Heart right ventricle (tissue), 16 donors: ENCODE measurements at regions not wholly inside any gene's neighbourhood (a gene's known extent, or its start where the extent isn't known, plus 50 kb on each side); places are given as distances from the start of the nearest gene placed in this dataset.
"Not testable (repeated sequence)": the region's sequence is repeated elsewhere in the genome, so short reads cannot be mapped to it uniquely, and the experiment has no call there.

Experiments
- ATAC-seq, 8 donors: fragments of 200-7000 bp; cut with Tn5 transposase; one replicate each; pipeline ENCODE4 v1.9.1; 2020; ENCODE audit warnings: mild to moderate bottlenecking in 8 of 8, moderate library complexity in 8 of 8, moderate number of reproducible peaks in 1 of 8
- DNase-seq, 2 donors: peaks; one replicate each; pipeline ENCODE4 v3.0.0-alpha.2; 2020
- H3K27ac ChIP-seq, 10 donors: fragments of 200-600 bp; sonication (generic) in 2 of 10; one replicate each; pipeline versions ENCODE4 v1.5.0 to v1.8.0; 2020 to 2022; ENCODE audit warnings: mild to moderate bottlenecking in 3 of 10
- H3K27me3 ChIP-seq, 7 donors: fragments of 200-600 bp; one replicate each; pipeline ENCODE4 v1.8.0; 2021 to 2022; ENCODE audit warnings: mild to moderate bottlenecking in 2 of 7
- H3K36me3 ChIP-seq, 9 donors: fragments of 200-600 bp; sonication (generic) in 1 of 9; one replicate each; pipeline versions ENCODE4 v1.5.0 to v1.8.0; 2020 to 2022; ENCODE audit warnings: mild to moderate bottlenecking in 2 of 9
- H3K4me1 ChIP-seq, 9 donors: fragments of 200-600 bp; sonication (generic) in 1 of 9; one replicate each; pipeline versions ENCODE4 v1.5.0 to v1.8.0; 2020 to 2022; ENCODE audit warnings: mild to moderate bottlenecking in 4 of 9
- H3K4me3 ChIP-seq, 10 donors: fragments of 200-600 bp; sonication (generic) in 2 of 10; one replicate each; pipeline versions ENCODE4 v1.5.0 to v1.8.0; 2020 to 2022; ENCODE audit warnings: mild to moderate bottlenecking in 7 of 10, moderate library complexity in 2 of 10
- H3K9me3 ChIP-seq, 11 donors: fragments of 200-600 bp in 10 of 11; sonication (generic) in 2 of 11; one replicate each; pipeline versions ENCODE4 v1.5.0 to v1.8.0; 2013 to 2022; ENCODE audit warnings: mild to moderate bottlenecking in 2 of 11, control low read depth in 1 of 11, moderate library complexity in 1 of 11
- CTCF ChIP-seq, 9 donors: fragments of 200-600 bp; sonication (generic) in 2 of 9; IDR thresholded peaks; one replicate each; pipeline versions ENCODE4 v1.5.0 to v1.8.0; 2021 to 2022; ENCODE audit warnings: antibody characterized with exemption in 9 of 9, mild to moderate bottlenecking in 5 of 9, moderate library complexity in 1 of 9
- WGBS, 2 donors: extraction: QIAGEN DNeasy Blood & Tissue Kit; methylation state at CpG; one replicate each; pipeline ENCODE4 v1.1.7; 2013; ENCODE audit warnings: inconsistent platforms in 1 of 2; 5-methylcytosine and 5-hydroxymethylcytosine counted together
- intact Hi-C, 10 donors: fragments of 100-400 bp; cut with DNase I; formaldehyde crosslinking; loops; one replicate each; pipeline versions ENCODE4 v1.11.1 to v1.14.2; 2022
- donor health status: Arrhythmogenic right ventricular cardiomyopathy.
- donor health status: ischemic (EF 13 %, LVEDD 7.1; RV severe dilation, severe dysfunction).
- donor health status: healthy with polysubstance abuse.
- donor health status: DM: no; HTN: yes; CAD: no.
- donor health status: DM: no; HTN: no; CAD: no.
- donor health status: ischemic (EF 25% LVEDD 6.9; RV normal size, moderate dysfunction).
- donor health status: ischemic (EF 25% LVEDD 5.7; RV mildly dilated, moderate dysfunction).
- donor health status: healthy.
- donor health status: DM: yes; HTN: yes; CAD: no.
- donor health status: Ischemic cardiomyopathy.
- donor health status: ischemic (EF 35%, LVEDD 5.7; RV mildly dilated, moderate dysfunction).
- donor health status: nonischemic (EF 11% LVEDD 7.7; RV severe dilation, severe dysfunction).
- donor health status: DM: yes; HTN: yes; CAD: no.
- donor health status: PGD.
- donor health status: ischemic (EF 29% LVEDD 5.4; RV normal size, mild dysfunction).
- donor health status: nonischemic (EF 23%, LVEDD 6.1; RV moderate dilation, normal function).

DNA sequence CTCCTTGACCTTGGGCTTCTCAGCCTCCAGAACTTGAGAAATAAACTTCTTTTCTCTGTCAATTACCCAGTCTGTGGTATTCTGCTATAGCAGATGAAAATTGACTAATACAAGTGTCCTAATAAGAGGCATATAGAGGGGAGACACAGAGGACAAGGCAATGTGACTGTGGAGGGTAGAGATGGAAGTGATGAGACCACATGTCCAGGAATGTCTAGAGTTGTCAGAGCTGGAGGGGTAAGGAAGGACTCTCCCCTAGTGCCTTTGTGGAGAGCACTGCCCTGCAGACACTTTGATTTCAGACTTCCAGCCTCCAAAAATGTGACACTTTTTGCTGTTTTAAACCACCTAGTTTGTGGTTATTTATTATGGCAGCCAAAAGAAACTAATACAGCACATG, 74.4 kb downstream of the ACKR3 start:
- ATAC-seq: no peak
- Histone ChIP-seq H3K27me3 (no peaks in the 10 kb centered on the region), H3K9me3 (peaks cover 0 to 30% (median 4%) of the 10 kb centered on the region in 11 donors), H3K27ac (peak overlapping the region in 2 of 10 donors; percentile 61 to 83), H3K36me3 (no peaks in the 10 kb centered on the region), H3K4me3 (no peak overlapping the region), H3K4me1 (peaks cover 0 to 25% (median 7%) of the 10 kb centered on the region in 9 donors)
- DNase-seq: no peak
- TF ChIP-seq CTCF (IDR thresholded peaks at IDR 0.05): no peak
- intact Hi-C loops: loop anchor here in 1 of 10 donors (5.0 kb wide), 1 partner anchor 72 kb away; no protein-coding TSS in a partner anchor

GRCh38 chr2:236644502-236644911, 74.9 kb downstream of the ACKR3 start:
- Histone ChIP-seq H3K9me3 (peaks cover 0 to 34% (median 4%) of the 10 kb centered on the region in 11 donors), H3K4me3 (no peak overlapping the region), H3K4me1 (peaks cover 0 to 25% (median 7%) of the 10 kb centered on the region in 9 donors), H3K36me3 (no peaks in the 10 kb centered on the region), H3K27me3 (peaks cover 0 to 2% (median 0%) of the 10 kb centered on the region in 7 donors), H3K27ac (no peak overlapping the region)
- TF ChIP-seq CTCF (IDR thresholded peaks at IDR 0.05): no peak
- ATAC-seq: no peak
- intact Hi-C loops: loop anchor here in 1 of 10 donors (5.0 kb wide), 1 partner anchor 72 kb away; no protein-coding TSS in a partner anchor
- 79 to 83% methylated on average over 4 of the region's 4 CpGs for WGBS, 2 donors
- no peak for DNase-seq

DNA sequence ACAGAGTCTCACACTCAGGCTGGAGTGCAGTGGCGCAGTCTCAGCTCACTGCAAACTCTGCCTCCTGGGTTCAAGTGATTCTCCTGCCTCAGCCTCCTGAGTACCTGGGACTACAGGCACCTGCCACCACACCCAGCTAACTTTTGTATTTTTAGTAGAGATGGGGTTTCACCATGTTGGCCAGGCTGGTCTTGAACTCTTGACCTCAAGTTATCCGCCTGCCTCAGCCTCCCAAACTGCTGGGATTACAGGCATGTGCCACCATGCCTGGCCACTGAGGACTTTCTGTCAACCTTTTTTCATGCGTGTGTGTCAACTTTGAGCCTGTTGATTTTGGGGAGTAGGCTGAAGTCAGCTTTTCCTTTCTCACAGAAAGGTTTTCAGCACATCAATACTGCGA, 75.5 kb downstream of the ACKR3 start:
- intact Hi-C loops, H3K27ac ChIP-seq, ATAC-seq, H3K4me3 ChIP-seq, H3K27me3 ChIP-seq, H3K36me3 ChIP-seq, DNase-seq: not testable (repeated sequence)
- H3K9me3 ChIP-seq: peaks cover 0 to 41% (median 7%) of the 10 kb centered on the region in 11 donors
- 94 to 96% methylated on average over 4 of the region's 4 CpGs for WGBS, 2 donors
- peaks cover 0 to 25% (median 7%) of the 10 kb centered on the region in 9 donors for H3K4me1 ChIP-seq

GRCh38 chr2:236646441-236646840, 76.8 kb downstream of the ACKR3 start:
- Histone ChIP-seq H3K9me3 (peaks cover 0 to 31% (median 7%) of the 10 kb centered on the region in 11 donors), H3K36me3 (no peaks in the 10 kb centered on the region), H3K4me3 (no peak overlapping the region), H3K4me1 (peaks cover 0 to 23% (median 7%) of the 10 kb centered on the region in 9 donors), H3K27ac (peak overlapping the region in 1 of 10 donors; percentile 6), H3K27me3 (peaks cover 0 to 8% (median 0%) of the 10 kb centered on the region in 7 donors)
- 72 to 90% methylated on average over 3 of the region's 3 CpGs for WGBS, 2 donors
- no peak for DNase-seq
- intact Hi-C loops: no loop called here
- no peak for ATAC-seq
- no peak for TF ChIP-seq CTCF (IDR thresholded peaks at IDR 0.05)

- intact Hi-C loops: no loop called here
- H3K27ac ChIP-seq: peak overlapping the region in 1 of 10 donors; percentile 6
- H3K4me3 ChIP-seq: no peak overlapping the region
- DNase-seq: no peak
- H3K36me3 ChIP-seq: no peaks in the 10 kb centered on the region
- TF ChIP-seq CTCF (IDR thresholded peaks at IDR 0.05): no peak
- H3K4me1 ChIP-seq: peaks cover 0 to 18% (median 7%) of the 10 kb centered on the region in 9 donors
- no peak for ATAC-seq
- H3K9me3 ChIP-seq: peaks cover 0 to 29% (median 7%) of the 10 kb centered on the region in 11 donors
- peaks cover 0 to 8% (median 0%) of the 10 kb centered on the region in 7 donors for H3K27me3 ChIP-seq
- 97 to 99% methylated on average over 4 of the region's 4 CpGs for WGBS, 2 donors
Measured at GRCh38 chr2:236646871-236647270, 77.2 kb downstream of the ACKR3 start.
